Neuronal stem cell (in vitro differentiated cells): ENCODE measurements at regions not wholly inside any gene's neighbourhood (a gene's known extent, or its start where the extent isn't known, plus 50 kb on each side); places are given as distances from the start of the nearest gene placed in this dataset.

Experiments used
- DNase-seq: peaks from one replicate; pipeline ENCODE4 v3.0.0-alpha.2; 2013; ENCODE audit warnings: low spot score
- H2AFZ ChIP-seq: one replicate; pipeline ENCODE4 v1.6.1; 2013; ENCODE audit warnings: mild to moderate bottlenecking, low read length, inconsistent platforms
- H2AK5ac ChIP-seq: 2 replicates; pipeline ENCODE4 v1.6.1; 2013; ENCODE audit warnings: low read depth, mild to moderate bottlenecking, inconsistent platforms, low read length, moderate library complexity, mixed read lengths
- H2BK120ac ChIP-seq: 2 replicates; pipeline ENCODE4 v1.6.1; 2013; ENCODE audit warnings: low read depth, mild to moderate bottlenecking, inconsistent platforms, low read length, moderate library complexity, mixed read lengths
- H2BK12ac ChIP-seq: one replicate; pipeline ENCODE4 v1.6.1; 2013; ENCODE audit warnings: low read length, inconsistent platforms
- H2BK15ac ChIP-seq: 2 replicates; pipeline ENCODE4 v1.6.1; 2013; ENCODE audit warnings: mild to moderate bottlenecking, low read length, inconsistent platforms, mixed read lengths
- H2BK5ac ChIP-seq: one replicate; pipeline ENCODE4 v1.6.1; 2013; ENCODE audit warnings: inconsistent platforms, mild to moderate bottlenecking, low read length, moderate library complexity
- H3K14ac ChIP-seq: one replicate; pipeline ENCODE4 v1.6.1; 2013; ENCODE audit warnings: low read length, inconsistent platforms
- H3K18ac ChIP-seq: 2 replicates; pipeline ENCODE4 v1.6.1; 2013; ENCODE audit warnings: low read length, inconsistent platforms
- H3K23ac ChIP-seq: 2 replicates; pipeline ENCODE4 v1.6.1; 2013; ENCODE audit warnings: low read depth, mild to moderate bottlenecking, mixed read lengths, low read length, inconsistent platforms; ENCODE audit not compliant: poor library complexity
- H3K27ac ChIP-seq: replicated peaks from 3 replicates; pipeline ENCODE4 v1.5.1; 2013; ENCODE audit warnings: low read length, inconsistent platforms
- H3K27me3 ChIP-seq, 3 experiments: 2 replicates each; pipeline ENCODE4 v1.6.1; 2013; ENCODE audit warnings: low read length in 3 of 3, mild to moderate bottlenecking in 2 of 3, inconsistent platforms in 1 of 3, low read depth in 1 of 3, mixed read lengths in 1 of 3, moderate library complexity in 1 of 3; ENCODE audit not compliant: control insufficient read depth in 3 of 3, insufficient read depth in 3 of 3
- H3K36me3 ChIP-seq, 2 donors: replicated peaks in 1 of 2; 2 replicates each; pipeline ENCODE4 v1.6.1; 2013; ENCODE audit warnings: low read length in 2 of 2; ENCODE audit not compliant: control insufficient read depth in 2 of 2, insufficient read depth in 2 of 2
- H3K4ac ChIP-seq: 2 replicates; pipeline ENCODE4 v1.6.1; 2013; ENCODE audit warnings: inconsistent platforms, mild to moderate bottlenecking, low read length, moderate library complexity
- H3K4me1 ChIP-seq, 2 donors: 1 replicate in 1 of 2; 2 replicates in 1 of 2; pipeline ENCODE4 v1.6.1; 2013; ENCODE audit warnings: low read length in 2 of 2, low read depth in 1 of 2; ENCODE audit not compliant: control insufficient read depth in 2 of 2, insufficient read depth in 1 of 2
- H3K4me2 ChIP-seq: one replicate; pipeline ENCODE4 v1.6.1; 2013; ENCODE audit warnings: mild to moderate bottlenecking, low read length, inconsistent platforms; ENCODE audit not compliant: insufficient read depth, poor library complexity, severe bottlenecking
- H3K4me3 ChIP-seq, 2 donors: 2 replicates each; pipeline ENCODE4 v1.5.1; 2013; ENCODE audit warnings: low read length in 2 of 2, mild to moderate bottlenecking in 2 of 2, inconsistent platforms in 1 of 2, moderate library complexity in 1 of 2
- H3K79me1 ChIP-seq: one replicate; pipeline ENCODE4 v1.6.1; 2013; ENCODE audit warnings: low read depth, mild to moderate bottlenecking, inconsistent platforms, low read length, moderate library complexity
- H3K9ac ChIP-seq: one replicate; pipeline ENCODE4 v1.6.1; 2013; ENCODE audit warnings: mild to moderate bottlenecking, low read depth, low read length, inconsistent platforms; ENCODE audit not compliant: poor library complexity
- H3K9me3 ChIP-seq, 2 donors: replicated peaks in 1 of 2; 2 replicates each; pipeline versions ENCODE3 to v1.6.1; 2013; ENCODE audit warnings: low read length in 2 of 2, mild to moderate bottlenecking in 2 of 2, inconsistent platforms in 1 of 2, low read depth in 1 of 2, mixed read lengths in 1 of 2, moderate library complexity in 1 of 2; ENCODE audit not compliant: control insufficient read depth in 2 of 2, insufficient read depth in 1 of 2
- H4K8ac ChIP-seq: one replicate; pipeline ENCODE4 v1.6.1; 2013; ENCODE audit warnings: low read depth, mild to moderate bottlenecking, inconsistent platforms, low read length, moderate library complexity
- H4K91ac ChIP-seq: one replicate; pipeline ENCODE4 v1.6.1; 2013; ENCODE audit warnings: low read length, low read depth, mild to moderate bottlenecking, inconsistent platforms; ENCODE audit not compliant: poor library complexity
- WGBS, 2 donors: extraction: QIAGEN DNeasy Blood & Tissue Kit; methylation state at CpG; one replicate each; pipeline ENCODE4 v1.1.7; 2013; ENCODE audit warnings: missing lambda C conversion rate in 2 of 2, mixed read lengths in 1 of 2; ENCODE audit not compliant: insufficient read length in 2 of 2, insufficient replicate concordance in 1 of 2; ENCODE audit errors: extremely low coverage in 2 of 2; 5-methylcytosine and 5-hydroxymethylcytosine counted together

DNA sequence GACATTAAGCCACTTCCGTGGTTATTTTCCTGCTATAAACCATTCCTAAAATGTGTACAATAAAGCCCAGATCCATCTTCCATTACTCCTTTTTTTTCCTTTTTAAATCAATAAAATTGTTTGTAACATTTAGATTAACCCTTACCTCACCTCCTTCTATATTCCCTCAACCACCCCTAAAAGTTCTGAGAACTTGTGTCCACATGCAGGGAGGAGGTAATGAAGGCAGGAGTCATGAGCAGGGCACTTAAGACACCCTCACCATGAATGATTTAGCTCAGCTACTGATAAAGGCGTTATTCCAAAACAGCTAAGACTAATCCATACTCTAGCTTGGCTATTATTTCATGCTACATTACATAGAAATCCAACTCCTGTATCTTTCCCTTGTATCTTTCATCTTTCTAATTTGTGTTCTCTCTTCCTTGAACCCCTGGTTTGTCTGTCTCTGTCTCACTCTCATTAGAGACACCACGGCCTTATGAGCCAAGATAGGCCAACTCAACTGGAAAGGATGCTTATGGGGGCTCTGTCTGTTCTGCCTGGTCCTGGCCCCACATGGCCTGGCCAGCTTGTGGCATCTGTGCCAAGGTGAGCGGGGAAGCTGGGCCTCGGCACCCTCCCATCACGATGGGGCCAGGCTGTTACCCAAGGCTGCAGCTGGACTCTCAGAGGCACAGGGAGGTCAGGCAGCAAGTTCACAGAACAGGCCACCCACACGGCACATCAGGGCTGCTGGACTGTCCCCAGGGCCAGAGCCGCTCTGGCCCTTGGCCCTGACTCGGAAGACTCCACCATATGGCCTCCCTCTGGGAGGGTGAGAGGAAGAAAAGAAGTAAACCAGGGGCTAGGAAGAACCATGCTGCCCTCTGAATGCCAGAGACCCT, 294.4 kb downstream of the SOX9 start:
- no peak overlapping the region for H3K14ac ChIP-seq
- no peak overlapping the region for H3K4ac ChIP-seq
- no peak overlapping the region for H3K4me3 ChIP-seq
- H3K27me3 ChIP-seq: no peaks in the 10 kb centered on the region
- no peaks in the 10 kb centered on the region for H3K36me3 ChIP-seq
- H4K91ac ChIP-seq: peak overlapping the region; percentile 34
- peak overlapping the region; percentile 72 for H2AK5ac ChIP-seq
- no CpG with 5 or more reads among the region's 9 CpGs for WGBS, 2 donors
- H3K4me1 ChIP-seq: peaks cover 0 to 12% of the 10 kb centered on the region in 2 donors
- H3K23ac ChIP-seq: peak overlapping the region; percentile 67
- peaks cover 0 to 9% of the 10 kb centered on the region in 2 donors for H3K9me3 ChIP-seq
- peak overlapping the region; percentile 85 for H3K18ac ChIP-seq
- DNase-seq: no peak
- H3K27ac ChIP-seq: no peak overlapping the region
- H3K79me1 ChIP-seq: no peaks in the 10 kb centered on the region
- H4K8ac ChIP-seq: no peak overlapping the region
- no peak overlapping the region for H2AFZ ChIP-seq
- no peak overlapping the region for H3K4me2 ChIP-seq
- H2BK12ac ChIP-seq: peak overlapping the region; percentile 78
- no peak overlapping the region for H3K9ac ChIP-seq
- H2BK15ac ChIP-seq: peak overlapping the region; percentile 53
- no peak overlapping the region for H2BK120ac ChIP-seq
- H2BK5ac ChIP-seq: peak overlapping the region; percentile 7

DNA sequence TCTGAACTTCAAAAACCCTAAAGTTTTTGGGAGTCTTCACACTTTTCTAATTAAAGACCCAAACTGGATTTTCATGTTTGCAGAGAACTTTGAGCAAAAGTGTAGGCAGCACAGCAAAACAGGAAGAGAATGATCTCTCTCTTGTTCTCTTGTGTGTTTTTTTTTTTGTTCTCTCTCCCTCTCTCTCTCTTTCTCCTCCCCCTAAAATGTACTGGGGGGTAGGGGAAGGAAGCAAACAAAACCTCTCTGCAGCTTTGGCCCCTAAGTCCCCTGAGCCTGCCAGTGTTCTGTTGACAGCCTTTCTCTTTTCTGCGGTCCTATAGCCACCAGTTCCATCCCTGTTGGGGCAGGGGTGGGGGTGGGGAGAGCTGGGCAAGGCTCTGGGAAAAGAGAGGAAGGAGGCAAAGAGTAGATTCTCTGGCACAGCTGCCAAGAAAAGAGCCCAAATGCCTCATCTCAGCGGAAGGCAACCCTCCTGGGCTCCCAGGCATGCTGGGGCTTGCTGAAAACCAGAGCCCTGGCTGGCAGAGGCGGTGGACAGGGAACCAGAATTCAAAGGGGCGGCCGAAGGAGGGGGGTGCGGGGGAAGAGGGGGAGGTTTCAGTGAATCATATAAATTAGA, 295.3 kb downstream of the SOX9 start:
- Histone ChIP-seq H3K4me1 (peaks cover 1 to 11% of the 10 kb centered on the region in 2 donors), H3K23ac (no peak overlapping the region), H3K18ac (peak overlapping the region; percentile 51), H4K91ac (no peak overlapping the region), H3K4me2 (no peak overlapping the region), H3K9me3 (peaks cover 0 to 9% of the 10 kb centered on the region in 2 donors), H3K4me3 (no peak overlapping the region), H3K79me1 (no peaks in the 10 kb centered on the region), H3K9ac (no peak overlapping the region), H2AK5ac (no peak overlapping the region), H3K4ac (no peak overlapping the region), H2BK12ac (no peak overlapping the region), H3K27me3 (no peaks in the 10 kb centered on the region), H3K36me3 (no peaks in the 10 kb centered on the region), H3K27ac (peak overlapping the region; percentile 66), H2AFZ (peak overlapping the region; percentile 73), H2BK5ac (peak overlapping the region; percentile 7), H2BK15ac (peak overlapping the region; percentile 12), H2BK120ac (no peak overlapping the region), H3K14ac (no peak overlapping the region), H4K8ac (no peak overlapping the region)
- whole genome bisulfite sequencing, 2 donors: no CpG with 5 or more reads among the region's 6 CpGs
- DNase-seq: no peak

DNA sequence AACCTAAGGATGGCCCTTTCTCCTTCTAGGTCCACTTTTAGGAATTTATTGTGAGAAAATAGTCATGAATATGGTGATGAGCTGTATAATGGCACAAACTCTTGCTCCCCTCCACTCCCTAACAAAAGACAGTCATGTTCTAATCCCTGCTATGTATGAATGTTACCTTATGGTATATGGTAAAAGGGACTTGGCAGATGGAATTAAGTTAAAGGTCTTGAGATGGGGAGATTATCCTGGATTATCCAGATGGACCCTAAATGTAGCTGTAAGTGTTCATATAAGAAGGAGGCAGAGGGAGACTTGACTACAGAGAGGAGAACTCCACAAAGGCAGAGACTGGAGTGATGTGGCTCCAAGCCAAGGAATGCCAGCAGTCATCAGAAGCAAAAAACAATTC, 296.1 kb downstream of the SOX9 start:
- H2AK5ac ChIP-seq: no peak overlapping the region
- H2BK12ac ChIP-seq: no peak overlapping the region
- peaks cover 0 to 9% of the 10 kb centered on the region in 2 donors for H3K9me3 ChIP-seq
- no peak overlapping the region for H3K27ac ChIP-seq
- no peak overlapping the region for H2BK15ac ChIP-seq
- no peak overlapping the region for H3K9ac ChIP-seq
- no peak overlapping the region for H3K4ac ChIP-seq
- no peak overlapping the region for H4K91ac ChIP-seq
- H3K27me3 ChIP-seq: no peaks in the 10 kb centered on the region
- DNase-seq: no peak
- H2BK5ac ChIP-seq: no peak overlapping the region
- H4K8ac ChIP-seq: no peak overlapping the region
- no peak overlapping the region for H3K4me3 ChIP-seq
- no peak overlapping the region for H2AFZ ChIP-seq
- H3K14ac ChIP-seq: no peak overlapping the region
- H2BK120ac ChIP-seq: no peak overlapping the region
- H3K4me2 ChIP-seq: no peak overlapping the region
- H3K4me1 ChIP-seq: peaks cover 2 to 8% of the 10 kb centered on the region in 2 donors
- no peaks in the 10 kb centered on the region for H3K36me3 ChIP-seq
- no peaks in the 10 kb centered on the region for H3K79me1 ChIP-seq
- H3K18ac ChIP-seq: no peak overlapping the region
- H3K23ac ChIP-seq: no peak overlapping the region

DNA sequence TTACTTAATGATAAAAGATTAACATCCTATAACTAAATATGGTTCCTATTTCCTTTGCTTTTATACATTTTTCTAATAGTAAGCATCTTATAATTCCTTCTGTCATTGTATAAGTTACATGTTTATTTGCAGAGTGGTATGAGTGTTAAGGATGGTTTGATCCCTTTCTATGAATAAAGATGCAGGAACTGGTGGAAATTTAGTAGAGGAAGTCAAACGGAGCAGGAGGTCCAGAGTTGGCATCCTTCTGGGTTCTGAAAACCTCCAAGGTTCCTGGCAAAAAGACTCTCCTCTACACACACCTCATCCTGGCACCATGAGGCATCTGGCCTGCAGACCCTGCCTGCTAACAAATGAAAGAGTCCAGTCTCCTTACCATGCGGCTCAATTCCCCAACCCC, 296.8 kb downstream of the SOX9 start:
- Histone ChIP-seq H3K9ac (no peak overlapping the region), H3K18ac (no peak overlapping the region), H3K4me3 (no peak overlapping the region), H3K4me2 (no peak overlapping the region), H2AFZ (no peak overlapping the region), H3K14ac (no peak overlapping the region), H3K79me1 (no peaks in the 10 kb centered on the region), H2AK5ac (no peak overlapping the region), H3K27me3 (no peaks in the 10 kb centered on the region), H2BK5ac (no peak overlapping the region), H3K27ac (no peak overlapping the region), H3K23ac (no peak overlapping the region), H3K4me1 (peaks cover 2 to 8% of the 10 kb centered on the region in 2 donors), H4K8ac (no peak overlapping the region), H2BK15ac (no peak overlapping the region), H2BK12ac (no peak overlapping the region), H3K9me3 (peaks cover 0 to 9% of the 10 kb centered on the region in 2 donors), H2BK120ac (no peak overlapping the region), H3K4ac (no peak overlapping the region), H3K36me3 (no peaks in the 10 kb centered on the region), H4K91ac (no peak overlapping the region)
- no CpG with 5 or more reads among the region's 2 CpGs for WGBS, 2 donors
- DNase-seq: no peak
